GM19324 (cell line): ENCODE measurements at regions not wholly inside any gene's neighbourhood (a gene's known extent, or its start where the extent isn't known, plus 50 kb on each side); places are given as distances from the start of the nearest gene placed in this dataset.

Experiments
- ATAC-seq: cut with Tn5 transposase; IDR thresholded peaks from one replicate; pipeline ENCODE4 v1.9.1; 2021; ENCODE audit warnings: mild to moderate bottlenecking, moderate library complexity; ENCODE audit not compliant: unreplicated experiment, low FRiP score

DNA sequence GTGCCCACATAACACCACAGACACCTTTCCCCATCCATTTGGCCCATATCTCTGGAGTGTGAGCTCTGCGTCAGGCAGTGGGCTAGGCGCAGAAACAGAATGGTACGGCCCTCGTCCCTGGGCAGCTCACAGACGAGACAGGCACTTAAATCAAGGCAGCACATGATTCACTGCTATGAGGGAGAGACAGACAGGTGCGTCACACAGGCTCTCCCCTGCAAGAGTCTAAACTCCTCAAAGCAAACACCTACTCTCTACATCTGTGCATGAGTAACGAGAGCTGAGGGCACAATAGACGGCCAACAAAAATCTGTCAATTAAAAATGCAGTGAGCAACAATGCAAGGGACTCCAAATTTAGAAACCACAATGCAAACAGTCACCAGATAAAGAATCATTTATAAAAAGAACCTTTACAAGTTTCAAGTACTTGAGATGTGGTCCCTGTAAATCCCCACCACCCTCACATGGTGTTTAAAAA is 348.9 kb downstream of the UQCRFS1 start:
- ATAC-seq, result no peak

DNA sequence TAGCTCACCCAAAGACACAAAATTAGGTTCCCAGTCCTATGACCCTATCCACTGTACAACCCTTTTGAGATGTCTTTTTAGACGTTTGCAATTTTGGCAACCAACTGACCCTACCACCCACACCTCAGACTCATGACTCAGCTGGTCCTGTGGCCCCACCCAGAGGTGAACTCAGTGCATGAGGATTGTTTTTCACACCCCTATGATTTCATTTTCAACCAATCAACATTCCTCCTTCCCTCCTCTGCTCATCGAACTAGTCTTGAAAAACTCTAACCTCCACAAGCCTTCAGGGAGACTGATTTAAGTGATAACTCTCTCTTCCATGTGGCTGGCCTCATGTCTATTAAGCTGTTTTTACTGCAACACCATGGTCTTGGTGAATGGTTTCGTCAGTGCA is 350.7 kb downstream of the UQCRFS1 start:
- ATAC-seq, result no peak

DNA sequence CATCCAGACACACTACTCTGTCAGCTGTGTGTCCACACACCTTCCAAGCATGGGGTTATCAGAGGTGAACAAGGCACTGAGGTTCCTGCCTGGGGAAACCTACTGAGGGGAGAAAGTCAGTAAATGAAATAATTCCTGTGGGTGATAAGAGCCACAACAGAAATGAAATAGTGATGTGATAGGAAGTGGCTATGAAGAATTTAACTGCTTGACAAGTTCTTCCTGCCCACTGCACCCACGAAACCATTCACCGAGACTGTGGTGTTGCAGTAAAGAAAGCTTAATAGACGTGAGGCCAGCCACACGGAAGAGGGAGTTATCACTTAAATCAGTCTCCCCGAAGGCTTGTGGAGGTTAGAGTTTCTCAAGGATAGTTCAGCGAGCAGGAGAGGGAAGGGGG is 353.1 kb downstream of the UQCRFS1 start:
- ATAC-seq, result no peak

DNA sequence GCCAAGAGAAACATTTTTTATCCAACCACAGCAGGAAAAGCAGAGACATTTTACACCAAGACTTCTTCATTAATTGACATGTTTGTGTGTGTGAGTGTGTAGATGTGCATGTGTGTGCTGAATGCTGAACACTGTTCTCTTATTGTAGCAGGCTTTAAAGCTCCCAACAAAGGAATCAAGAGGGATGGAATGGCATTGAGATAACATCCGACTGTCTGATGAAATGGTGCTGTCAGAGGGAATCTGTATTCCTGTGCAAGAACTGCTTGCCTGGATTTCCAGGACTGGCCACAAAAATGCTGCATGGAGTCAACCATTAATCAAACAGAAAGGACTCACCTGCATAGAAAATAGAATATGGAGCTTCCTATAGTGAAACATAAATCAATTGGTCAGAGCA is 354.0 kb downstream of the UQCRFS1 start:
- ATAC-seq, result no peak

DNA sequence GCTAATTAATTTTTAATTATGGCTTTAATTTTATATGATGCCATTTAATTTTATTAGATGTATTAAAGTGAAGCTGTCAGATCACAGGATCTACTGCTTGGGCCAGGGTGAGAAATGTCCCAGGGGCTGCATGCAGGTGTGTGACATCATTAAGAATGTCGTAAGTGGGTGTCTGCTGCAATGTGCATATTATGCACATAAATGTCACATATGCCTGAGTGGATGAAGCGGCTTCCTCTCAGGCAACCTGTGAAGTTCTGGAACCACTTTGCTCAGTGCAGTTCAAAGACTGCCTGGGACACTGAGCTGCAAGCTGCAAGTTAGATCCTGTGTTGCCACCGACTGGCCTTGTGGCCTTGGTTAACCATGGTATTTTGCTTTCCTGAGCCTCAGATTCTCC is 355.0 kb downstream of the UQCRFS1 start:
- no peak for ATAC-seq

DNA sequence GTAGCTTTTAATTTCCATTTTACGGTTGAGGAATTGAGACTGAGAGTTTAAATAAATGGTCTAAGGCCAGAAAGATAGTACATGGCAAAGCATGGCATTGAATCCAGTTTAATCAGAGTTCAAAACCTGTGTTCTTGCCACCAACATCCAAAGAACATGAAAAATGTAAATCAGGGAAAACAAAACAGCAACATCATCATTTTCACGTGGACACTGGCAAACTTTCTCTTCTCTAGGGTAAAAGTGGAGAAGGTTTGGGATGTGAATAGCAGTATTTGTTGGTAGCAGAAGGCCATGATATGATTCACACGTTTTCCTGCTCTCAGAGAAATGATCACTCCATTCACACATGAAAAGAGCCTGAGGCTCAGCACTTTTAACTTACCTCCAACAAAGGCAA is 357.7 kb downstream of the UQCRFS1 start:
- ATAC-seq, result no peak

DNA sequence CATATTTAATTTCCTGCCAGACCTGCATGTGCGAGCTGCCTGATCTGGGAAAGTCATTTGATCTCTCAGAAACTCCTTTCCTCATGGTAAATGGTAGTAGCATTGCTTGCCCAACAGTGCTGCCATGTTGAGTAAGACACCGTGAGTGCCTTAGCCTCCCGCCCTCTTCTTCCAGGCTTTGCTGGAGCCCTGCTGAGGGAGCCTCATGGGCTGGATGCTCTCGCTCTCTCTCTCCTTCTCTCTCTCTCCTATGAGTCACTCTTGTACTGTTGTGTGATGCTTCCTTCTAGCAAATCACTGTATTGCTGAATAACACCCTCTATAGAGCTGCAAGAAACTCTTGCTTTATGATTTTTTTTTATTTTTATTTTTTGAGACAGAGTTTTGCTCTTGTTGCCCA is 365.5 kb downstream of the UQCRFS1 start:
- ATAC-seq, result no peak

DNA sequence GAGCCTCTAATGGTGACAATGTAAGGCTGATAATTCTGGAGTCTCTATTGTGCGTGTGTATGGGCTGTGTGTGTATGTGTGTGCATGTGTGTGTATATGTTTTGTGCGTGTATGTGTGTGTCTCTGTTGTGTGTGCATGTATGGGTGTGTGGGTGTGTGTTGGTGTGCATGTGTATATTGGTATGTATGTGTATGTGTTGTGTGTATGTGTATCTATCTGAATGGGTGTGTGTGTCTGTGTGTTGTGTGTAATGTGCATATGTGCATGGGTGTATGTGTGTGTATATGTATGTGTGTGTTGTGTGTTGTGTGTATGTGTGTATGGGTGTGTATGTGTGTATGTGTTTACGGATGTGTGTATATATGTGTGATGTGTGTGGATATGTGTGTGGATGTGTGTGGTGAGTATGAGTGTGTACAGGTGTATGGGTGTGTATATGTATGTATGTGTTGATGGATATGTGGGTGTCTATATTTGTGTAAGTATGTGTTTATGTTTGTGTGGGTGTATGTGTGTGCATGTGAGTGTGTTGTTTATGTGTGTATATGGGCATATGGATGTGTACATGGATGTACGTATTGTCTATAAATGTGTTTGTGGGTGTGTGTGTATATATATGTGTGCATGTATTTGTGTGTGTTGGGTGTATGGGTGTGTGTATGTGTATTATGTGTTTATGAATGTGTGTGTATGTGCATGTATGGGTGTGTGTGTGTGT is 366.7 kb downstream of the UQCRFS1 start:
- ATAC-seq, result no peak

DNA sequence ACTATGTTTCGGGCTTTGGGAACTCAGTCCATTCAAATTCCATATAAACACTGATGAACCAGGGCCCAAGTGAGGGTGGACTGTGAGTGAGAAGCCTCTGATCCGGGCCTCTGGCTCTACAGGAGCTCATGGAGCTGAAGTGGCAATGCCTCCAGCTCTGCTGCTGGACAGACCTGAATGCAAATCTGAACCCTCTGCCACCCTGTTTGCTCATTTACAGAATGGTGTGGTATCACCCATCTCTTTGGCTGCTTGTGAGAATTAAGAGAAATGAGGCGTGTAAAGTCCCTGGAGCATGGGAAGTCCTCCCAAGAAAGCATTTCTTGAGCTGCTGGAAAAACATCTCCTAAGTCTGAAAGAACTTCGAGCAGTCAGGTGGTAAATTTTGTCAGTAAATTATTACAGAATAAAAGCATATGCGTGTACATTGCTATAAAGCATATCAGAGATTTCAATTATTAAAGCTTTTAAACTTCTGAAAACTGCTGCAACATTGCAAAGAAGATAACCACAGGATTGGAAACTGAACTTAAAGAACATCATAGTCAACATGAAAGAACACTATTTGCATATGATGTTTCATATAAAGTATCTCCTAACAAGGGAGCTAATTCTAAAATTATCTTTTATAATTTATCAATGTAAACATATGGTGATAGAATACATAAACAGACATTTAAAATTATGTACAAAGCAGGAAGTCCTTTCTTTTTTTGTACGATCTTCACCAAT is 369.0 kb downstream of the UQCRFS1 start:
- ATAC-seq, result no peak

DNA sequence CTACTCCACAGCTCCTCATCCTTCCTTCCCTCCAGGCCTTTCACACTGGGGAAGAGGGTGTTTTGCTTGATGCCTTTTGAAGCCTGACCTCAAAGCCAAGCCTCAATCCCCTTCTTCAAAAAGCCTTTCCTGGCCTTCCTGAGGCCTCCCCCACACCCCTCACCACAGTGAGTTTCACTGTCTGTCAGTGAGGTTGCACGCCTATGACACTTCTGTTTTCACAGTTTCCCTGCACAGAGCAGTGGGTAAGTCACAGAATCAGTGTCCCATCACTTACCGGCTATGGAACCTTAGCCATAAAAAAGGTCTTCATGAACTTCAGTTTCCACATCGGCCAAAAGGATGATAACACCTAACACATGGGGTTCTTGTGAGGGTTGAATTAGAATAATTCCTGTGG is 371.4 kb downstream of the UQCRFS1 start:
- no peak for ATAC-seq

DNA sequence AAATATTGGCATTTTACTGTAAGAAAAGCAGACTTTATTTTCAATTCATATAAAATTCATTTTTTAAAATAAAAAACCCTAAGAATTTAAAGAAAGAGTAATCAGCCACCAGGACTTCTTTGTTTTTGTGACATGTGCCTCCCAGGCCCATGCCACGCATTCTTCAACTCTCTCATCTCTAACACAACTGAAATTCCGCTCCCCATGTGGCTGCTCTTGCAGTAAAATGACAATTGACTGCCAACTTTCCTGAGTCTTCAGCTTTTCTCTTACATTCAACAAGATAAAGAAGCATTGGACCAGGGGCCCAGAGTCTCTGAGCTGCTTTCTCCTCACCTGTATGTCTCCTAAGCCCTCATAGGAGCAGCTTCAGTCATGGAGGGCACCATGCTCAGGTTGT is 372.1 kb downstream of the UQCRFS1 start:
- ATAC-seq, result no peak

DNA sequence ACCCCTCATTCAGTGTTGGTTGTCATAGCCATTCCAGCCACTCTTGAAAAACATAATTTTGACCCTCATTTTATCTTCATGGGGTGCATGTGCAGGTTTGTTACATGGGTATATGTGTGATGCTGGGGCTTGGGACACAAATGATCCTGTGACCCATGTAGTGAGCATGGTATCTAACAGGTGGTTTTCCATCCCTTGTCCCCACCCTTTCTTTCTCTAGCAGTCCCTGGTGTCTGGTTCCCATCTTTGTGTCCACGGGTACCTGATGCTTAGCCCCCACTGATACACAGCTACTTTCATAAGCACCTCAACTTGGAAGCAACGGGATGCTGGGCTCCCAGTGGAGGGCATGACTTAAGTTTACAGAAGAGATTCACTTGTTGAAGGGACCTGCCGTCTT is 373.5 kb downstream of the UQCRFS1 start:
- ATAC-seq, result no peak

DNA sequence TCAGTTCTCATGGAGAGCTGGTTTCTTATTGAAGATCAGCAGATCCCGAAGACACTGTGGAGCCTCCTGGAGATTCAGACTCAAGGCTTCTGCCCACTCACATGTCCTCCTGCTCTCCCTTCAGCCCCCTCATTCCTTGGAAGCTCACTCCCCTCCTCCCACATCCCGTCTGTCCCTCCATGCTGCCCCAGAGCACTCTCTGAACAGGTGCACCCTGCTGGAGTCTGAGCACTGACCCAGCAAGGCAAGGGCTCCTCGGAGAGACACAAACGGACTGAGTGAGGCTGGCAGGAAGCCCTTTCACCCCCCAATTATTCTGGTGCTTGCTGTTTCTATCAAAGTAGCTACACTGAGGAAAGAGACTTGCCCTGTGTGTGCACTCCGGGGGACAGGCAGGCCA is 374.0 kb downstream of the UQCRFS1 start:
- ATAC-seq, result no peak

DNA sequence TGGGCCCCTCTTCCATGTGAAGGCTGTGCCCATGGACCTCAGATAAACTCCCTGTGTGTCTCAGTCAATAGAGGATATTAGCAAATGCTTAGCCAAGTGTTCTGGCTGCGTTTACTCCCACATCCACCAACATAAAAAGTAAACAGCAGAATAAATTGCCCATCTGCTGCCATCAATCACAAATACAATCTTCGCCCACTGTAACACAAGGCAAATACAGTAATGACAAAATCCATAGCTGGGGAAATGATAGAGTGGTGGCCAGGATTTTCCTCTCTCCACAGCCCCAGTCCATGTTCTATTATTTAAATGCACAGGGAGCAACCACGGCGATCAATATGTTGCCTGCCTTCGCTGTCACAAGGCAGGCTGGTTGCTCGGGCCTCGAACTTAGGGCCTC is 376.5 kb downstream of the UQCRFS1 start:
- no peak for ATAC-seq

DNA sequence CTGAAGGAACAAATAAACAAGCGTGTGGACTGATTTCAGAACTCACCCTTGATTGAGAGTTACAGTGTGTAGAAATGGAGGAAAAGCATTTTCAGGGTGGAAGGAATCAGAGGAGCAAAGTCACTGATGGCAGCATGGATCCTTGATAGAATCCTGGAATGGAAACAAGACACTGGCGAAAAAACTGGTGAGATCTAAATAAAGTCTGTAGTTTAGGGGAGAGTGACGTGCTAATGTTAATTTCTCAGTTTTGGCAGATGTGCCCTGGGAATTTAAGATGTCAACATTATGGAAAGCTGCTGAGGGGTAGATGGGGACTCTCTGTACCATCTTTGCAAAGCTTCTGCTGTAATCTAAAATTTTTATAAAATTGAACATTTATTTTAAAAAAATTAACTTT is 378.0 kb downstream of the UQCRFS1 start:
- no peak for ATAC-seq

DNA sequence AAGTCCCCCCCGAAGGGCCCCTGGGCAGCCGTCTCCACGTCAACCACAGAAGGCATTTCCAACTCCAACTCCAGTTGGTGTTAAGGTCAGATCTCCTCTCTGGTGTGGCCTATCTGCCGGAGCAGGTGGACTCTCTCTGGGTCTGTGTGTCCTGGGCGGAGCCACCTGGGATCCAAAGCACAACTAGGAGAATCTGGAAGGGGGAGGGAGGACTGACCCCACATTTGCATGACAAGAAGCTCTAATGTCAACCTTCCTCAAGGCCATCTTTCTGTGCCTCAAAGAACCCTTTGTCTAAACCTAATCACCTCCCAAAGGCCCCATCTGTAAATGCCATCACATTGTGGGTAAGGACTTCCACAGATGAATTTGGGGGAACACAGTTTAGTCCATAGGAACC is 381.5 kb downstream of the UQCRFS1 start:
- no peak for ATAC-seq

DNA sequence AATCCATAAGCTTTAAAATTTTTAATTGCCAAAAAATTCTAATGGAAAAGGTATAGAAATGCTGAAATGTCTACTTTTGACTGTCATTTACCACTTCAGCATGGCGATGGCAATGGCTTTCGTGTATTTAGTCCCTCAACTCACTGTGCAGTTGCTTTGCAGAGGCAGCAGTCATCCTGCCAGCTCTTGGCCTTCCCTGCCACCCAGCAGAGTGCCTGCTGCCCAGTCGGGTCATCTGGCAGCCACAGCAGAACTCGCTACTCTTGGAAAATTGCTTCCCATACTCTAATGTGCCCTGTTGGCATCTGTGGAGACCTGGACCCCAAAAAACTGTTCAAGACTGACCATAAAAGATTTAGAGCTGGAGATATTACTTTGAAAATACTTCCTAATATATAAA is 383.2 kb downstream of the UQCRFS1 start:
- ATAC-seq, result no peak

DNA sequence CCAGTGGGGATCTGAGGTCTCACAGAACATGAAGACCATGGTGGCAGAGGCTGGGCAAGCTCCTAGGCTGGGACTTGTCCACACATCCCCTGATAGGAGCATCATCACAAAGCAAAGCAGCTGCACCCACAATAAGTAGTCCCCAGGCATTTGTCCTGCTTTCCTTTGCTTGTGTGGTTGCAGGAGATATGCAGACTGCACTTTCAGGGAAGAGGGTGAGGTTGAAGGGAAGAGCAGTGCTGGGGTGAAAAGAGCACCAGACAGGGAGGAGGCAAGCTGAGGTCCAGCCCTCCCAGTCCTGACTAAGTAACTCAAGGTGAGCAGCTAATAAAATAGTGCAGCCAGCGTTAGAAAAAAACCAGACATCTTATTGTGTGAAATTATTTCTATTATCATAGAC is 383.6 kb downstream of the UQCRFS1 start:
- no peak for ATAC-seq

DNA sequence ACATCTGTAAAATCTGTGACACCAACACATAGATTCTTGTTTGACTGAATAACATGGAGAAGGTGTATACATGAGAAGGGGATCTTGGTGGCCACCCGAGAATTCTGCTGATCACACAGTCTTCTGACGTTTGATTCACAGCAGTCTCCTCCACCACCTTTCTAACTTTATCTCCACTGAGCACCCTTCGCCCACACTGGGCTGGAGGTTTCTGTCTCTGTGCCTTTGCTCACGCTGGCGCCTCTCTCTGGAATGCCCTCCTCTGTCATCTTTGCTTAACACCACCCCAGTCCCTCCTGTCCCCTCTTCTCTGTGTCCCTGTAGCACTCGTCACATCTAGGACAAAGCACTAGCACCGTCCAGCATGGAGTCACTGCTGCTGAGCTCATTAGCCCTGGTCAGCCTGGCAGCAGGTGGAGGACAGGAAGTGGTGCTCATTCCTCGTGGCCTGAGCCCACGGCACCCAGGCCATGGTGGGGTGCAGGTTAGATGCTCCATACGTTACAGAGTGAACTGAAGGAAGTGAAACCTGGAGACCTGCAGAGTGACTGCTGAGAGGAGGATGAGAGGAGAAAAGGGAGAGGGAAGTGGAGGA is 384.6 kb downstream of the UQCRFS1 start:
- ATAC-seq, result no peak

DNA sequence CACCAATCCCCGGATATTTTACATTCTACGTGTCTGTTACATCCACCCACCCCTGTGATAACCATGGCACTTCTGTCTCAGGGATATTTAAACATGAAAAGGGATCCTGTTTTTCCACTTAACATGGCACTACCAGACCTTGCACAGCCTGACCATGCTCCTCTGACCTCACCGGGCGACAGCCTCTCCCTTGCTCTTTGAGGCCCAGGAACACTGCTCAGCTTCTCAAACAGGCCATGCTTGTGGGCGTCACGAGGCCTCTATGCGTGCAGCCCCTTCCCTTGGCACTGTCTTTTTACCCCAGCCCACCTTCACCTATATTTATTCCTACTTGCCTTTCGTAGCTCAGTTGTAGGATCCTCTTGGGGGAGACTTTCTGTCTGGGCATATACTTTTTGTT is 385.6 kb downstream of the UQCRFS1 start:
- ATAC-seq, result no peak

DNA sequence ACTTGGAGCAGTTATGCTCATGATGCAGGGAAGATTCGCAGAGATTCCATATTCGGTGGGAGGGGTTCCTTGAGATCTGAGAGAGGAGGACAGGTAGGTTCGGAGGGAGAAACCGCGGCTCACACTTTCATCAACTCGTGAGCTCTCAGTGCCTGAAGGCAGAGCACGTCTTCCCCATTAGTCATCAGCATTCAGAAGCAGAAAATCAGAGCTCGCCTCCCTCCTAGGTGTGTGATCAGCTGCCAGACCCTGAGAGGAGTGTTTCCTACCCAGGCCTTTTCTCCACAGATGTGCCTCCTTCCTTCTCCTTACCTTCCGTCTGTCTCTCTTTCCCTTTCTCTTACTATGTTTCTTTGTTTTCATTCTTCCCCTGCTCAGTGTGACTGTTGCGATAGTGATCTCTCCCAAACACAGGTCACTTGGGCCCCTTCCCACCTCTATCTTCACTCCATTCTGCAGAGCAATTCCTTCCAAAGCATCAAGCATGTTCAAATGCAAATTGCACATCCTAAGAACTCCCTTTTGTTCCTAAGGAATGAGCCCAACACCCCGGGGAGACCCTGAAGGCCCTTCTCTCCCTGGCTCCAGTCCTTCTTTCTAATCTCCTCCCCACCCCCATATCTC is 389.5 kb downstream of the UQCRFS1 start:
- no peak for ATAC-seq
